Tibial artery (tissue), 4 donors: ENCODE measurements at regions not wholly inside any gene's neighbourhood (a gene's known extent, or its start where the extent isn't known, plus 50 kb on each side); places are given as distances from the start of the nearest gene placed in this dataset.

ENCODE experiments used
- DNase-seq, 2 donors: peaks; one replicate each; pipeline ENCODE4 v3.0.0-alpha.2; 2019
- H3K27ac ChIP-seq, 2 donors: fragments of 200-600 bp; sonication (generic) in 1 of 2; 1 replicate in 1 of 2; 2 replicates in 1 of 2; pipeline ENCODE4 v1.5.1; 2018 to 2019; ENCODE audit warnings: mild to moderate bottlenecking in 1 of 2
- H3K27me3 ChIP-seq, 2 donors: fragments of 200-600 bp; sonication (generic) in 1 of 2; one replicate each; pipeline versions ENCODE4 v1.5.1 to v1.6.0; 2016 to 2019
- H3K36me3 ChIP-seq, 3 donors: fragments of 200-600 bp; sonication (generic) in 2 of 3; one replicate each; pipeline ENCODE4 v1.5.1; 2016 to 2019; ENCODE audit warnings: mild to moderate bottlenecking in 2 of 3
- H3K4me1 ChIP-seq, 4 donors: fragments of 200-600 bp; sonication (generic) in 2 of 4; 1 replicate in 3 of 4; 2 replicates in 1 of 4; pipeline ENCODE4 v1.5.1; 2016 to 2019
- H3K4me3 ChIP-seq, 2 donors: fragments of 200-600 bp; sonication (generic) in 1 of 2; 1 replicate in 1 of 2; 2 replicates in 1 of 2; pipeline ENCODE4 v1.5.1; 2018 to 2019; ENCODE audit warnings: mild to moderate bottlenecking in 2 of 2
- H3K9me3 ChIP-seq, 3 donors: fragments of 200-600 bp; sonication (generic) in 1 of 3; one replicate each; pipeline ENCODE4 v1.5.1; 2016 to 2019
- CTCF ChIP-seq, 2 experiments: fragments of 200-600 bp in 1 of 2; fragments of 450-650 bp in 1 of 2; IDR thresholded peaks; one replicate each; pipeline ENCODE4 v1.5.1; 2017 to 2019; ENCODE audit warnings: antibody characterized with exemption in 2 of 2, mild to moderate bottlenecking in 1 of 2, moderate library complexity in 1 of 2
- intact Hi-C: fragments of 100-400 bp; cut with DNase I; formaldehyde crosslinking; loops from one replicate; pipeline ENCODE4 v1.15.0; 2023; ENCODE audit warnings: low total_unique reads

DNA sequence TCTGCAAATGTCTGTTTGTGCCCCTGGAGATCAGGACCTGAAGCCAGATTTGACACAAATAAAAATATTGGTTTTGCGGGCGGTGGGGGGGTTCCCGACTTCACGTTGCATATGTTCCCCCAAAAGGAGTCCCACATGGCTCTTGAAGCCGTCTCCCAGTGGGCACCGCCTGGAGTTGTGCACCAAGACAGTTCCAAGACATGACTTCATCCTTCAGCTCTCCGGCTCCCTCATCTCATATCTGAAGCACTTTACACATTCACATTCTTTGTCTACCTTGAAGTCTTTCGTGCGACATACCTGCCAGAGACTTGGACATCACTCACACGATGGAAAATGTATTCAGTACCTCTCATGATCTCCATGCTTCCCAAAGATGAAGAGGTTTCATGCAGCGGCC lies 362.8 kb upstream of the FOXK1 start:
- Histone ChIP-seq H3K9me3 (no peaks in the 10 kb centered on the region), H3K27me3 (no peaks in the 10 kb centered on the region), H3K27ac (no peak overlapping the region), H3K36me3 (no peaks in the 10 kb centered on the region), H3K4me3 (no peak overlapping the region), H3K4me1 (no peaks in the 10 kb centered on the region)
- intact Hi-C loops = no loop called here
- DNase-seq = no peak
- TF ChIP-seq CTCF (IDR thresholded peaks at IDR 0.05) = no peak

DNA sequence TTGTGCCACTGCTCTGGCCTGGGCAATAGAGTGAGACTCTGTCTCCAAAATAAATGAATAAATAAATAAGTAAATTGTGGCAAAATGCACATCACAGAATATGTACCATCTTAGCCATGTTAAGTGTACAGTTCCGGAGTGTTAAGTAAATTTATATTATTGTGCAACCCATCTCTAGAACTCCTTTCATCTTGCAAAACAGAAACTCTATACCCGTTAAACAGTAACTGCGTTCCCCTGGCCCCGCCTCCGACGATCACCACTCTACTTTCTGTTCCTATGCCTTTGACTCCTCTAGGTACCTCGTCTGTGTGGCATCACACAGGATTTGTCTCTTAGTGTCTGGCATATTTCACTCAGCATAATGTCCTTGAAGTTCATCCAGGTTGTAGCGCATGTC lies 356.4 kb upstream of the FOXK1 start:
- Histone ChIP-seq H3K27me3 (peaks cover 0 to 3% of the 10 kb centered on the region in 2 donors), H3K4me1 (no peaks in the 10 kb centered on the region), H3K36me3 (no peaks in the 10 kb centered on the region), H3K9me3 (no peaks in the 10 kb centered on the region), H3K27ac (no peak overlapping the region), H3K4me3 (no peak overlapping the region)
- no peak for TF ChIP-seq CTCF (IDR thresholded peaks at IDR 0.05)
- DNase-seq = no peak
- intact Hi-C loops = no loop called here

DNA sequence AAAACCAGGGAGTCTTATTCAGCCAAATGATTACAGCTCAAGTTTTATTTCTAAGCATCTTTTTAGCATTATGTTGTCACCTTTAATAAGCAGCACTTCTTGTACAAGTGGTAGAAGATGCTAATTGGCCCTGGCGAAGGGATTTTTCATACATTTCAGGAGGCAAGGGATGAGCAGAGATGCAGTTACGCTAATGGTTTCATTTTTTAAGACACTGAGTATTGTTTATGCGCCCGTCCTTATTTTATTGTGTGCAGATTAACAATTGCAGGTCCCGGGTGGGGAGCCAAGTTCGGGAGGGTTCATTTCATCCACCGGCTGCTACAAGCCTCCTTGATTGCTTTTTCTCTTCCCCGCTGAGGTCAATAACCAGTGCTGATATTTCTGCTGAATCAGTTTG lies 350.4 kb upstream of the FOXK1 start:
- no peak for TF ChIP-seq CTCF (IDR thresholded peaks at IDR 0.05)
- Histone ChIP-seq H3K27ac (no peak overlapping the region), H3K4me1 (no peaks in the 10 kb centered on the region), H3K36me3 (no peaks in the 10 kb centered on the region), H3K4me3 (no peak overlapping the region), H3K9me3 (no peaks in the 10 kb centered on the region), H3K27me3 (peaks cover 0 to 3% of the 10 kb centered on the region in 2 donors)
- intact Hi-C loops = no loop called here
- no peak for DNase-seq

DNA sequence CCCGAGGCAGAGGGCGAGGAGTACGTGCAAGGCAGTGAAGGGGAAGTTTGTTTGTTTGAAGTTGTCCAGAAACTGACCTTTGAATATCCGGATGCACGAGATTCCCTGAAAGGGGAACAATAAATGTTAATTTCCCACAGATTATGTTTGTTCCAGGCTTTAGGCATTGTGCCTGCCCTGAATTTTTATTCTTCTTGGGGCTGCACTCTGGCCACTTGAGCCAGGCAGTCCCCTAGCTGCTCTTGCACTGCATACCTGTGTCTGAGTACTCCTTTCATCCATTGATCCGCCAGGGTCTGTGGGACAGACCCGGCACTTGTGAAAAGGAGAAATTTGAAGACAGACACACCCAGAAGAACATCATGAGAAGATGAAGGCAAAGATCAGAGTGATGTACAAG lies 343.5 kb upstream of the FOXK1 start:
- intact Hi-C loops = no loop called here
- Histone ChIP-seq H3K27ac (no peak overlapping the region), H3K4me3 (no peak overlapping the region), H3K4me1 (no peaks in the 10 kb centered on the region), H3K27me3 (no peaks in the 10 kb centered on the region), H3K9me3 (no peaks in the 10 kb centered on the region), H3K36me3 (no peaks in the 10 kb centered on the region)
- no peak for DNase-seq
- TF ChIP-seq CTCF (IDR thresholded peaks at IDR 0.05) = no peak

DNA sequence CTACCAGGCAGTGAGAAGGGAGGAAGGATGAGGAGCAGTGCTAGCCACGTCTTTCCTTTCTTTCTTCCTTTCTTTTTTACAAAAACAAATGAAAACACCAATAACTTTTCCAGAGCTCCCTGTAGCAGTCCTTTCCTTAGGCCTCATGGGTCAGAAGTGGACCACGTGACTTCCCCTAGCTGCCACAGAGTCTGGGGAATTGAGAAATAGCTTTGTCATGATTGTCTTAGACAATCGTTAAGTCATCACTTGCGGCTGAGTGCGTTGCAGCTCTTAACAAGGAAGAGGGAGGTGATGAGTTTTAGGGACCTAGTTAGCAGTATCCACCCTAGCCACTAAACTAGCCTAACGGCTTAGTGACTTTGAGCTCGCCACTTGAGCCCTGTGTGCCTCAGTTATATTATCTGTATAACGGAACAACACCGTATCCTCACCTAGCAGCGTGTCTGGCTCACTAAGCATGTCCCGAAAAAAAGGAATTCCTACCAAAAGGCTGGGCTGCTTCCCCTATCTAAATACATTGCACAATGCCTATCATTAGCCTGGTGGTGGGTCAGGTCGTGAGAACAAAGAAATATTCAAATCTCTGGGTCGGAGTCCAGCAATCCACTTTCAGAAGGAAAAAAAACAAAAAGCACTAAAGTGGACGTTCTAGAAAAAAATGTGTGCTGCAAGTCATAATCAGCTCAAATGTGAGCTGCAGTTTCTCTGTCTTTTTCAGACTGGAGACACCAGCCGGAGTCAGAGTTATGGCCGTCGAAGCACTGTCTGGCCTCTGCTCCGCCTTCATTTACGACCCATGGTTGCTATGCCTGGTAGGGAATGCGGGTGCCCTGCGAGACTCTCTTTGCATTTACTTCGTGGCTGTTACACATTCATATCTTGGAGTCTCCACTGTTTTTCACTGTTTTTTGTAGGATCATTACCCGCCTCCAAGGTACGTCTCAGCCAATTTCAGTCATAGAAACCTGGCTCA lies 338.5 kb upstream of the FOXK1 start:
- intact Hi-C loops = no loop called here
- no peak for DNase-seq
- no peaks in the 10 kb centered on the region for H3K36me3 ChIP-seq
- no peaks in the 10 kb centered on the region for H3K4me1 ChIP-seq
- H3K4me3 ChIP-seq = no peak overlapping the region
- H3K27ac ChIP-seq = no peak overlapping the region
- no peak for TF ChIP-seq CTCF (IDR thresholded peaks at IDR 0.05)
- peaks cover 0 to 15% (median 4%) of the 10 kb centered on the region in 3 donors for H3K9me3 ChIP-seq
- H3K27me3 ChIP-seq = no peaks in the 10 kb centered on the region
